ENCODE measurements at regions not wholly inside any gene's neighbourhood (a gene's known extent, or its start where the extent isn't known, plus 50 kb on each side); places are given as distances from the start of the nearest gene placed in this dataset.

GRCh38 chr22:49327411-49328117, 500.1 kb downstream of the BRD1 start:
- Histone ChIP-seq H3K27ac (no peak overlapping the region), H3K27me3 (no peaks in the 10 kb centered on the region)
- WGBS, 3 donors: 38 to 58% (median 40%) methylated on average over 9 of the region's 9 CpGs

GRCh38 chr22:49326558-49326957, 501.1 kb downstream of the BRD1 start:
- WGBS, 3 donors: 82 to 92% (median 91%) methylated on average over 5 of the region's 5 CpGs
- H3K36me3 ChIP-seq: no peaks in the 10 kb centered on the region
- H3K4me3 ChIP-seq: no peak overlapping the region
- no peak for DNase-seq
- no peak for TF ChIP-seq CTCF (IDR thresholded peaks at IDR 0.05)
- TF ChIP-seq POLR2A (IDR thresholded peaks at IDR 0.05): no peak
- TF ChIP-seq EP300 (IDR thresholded peaks at IDR 0.05): no peak
- no peaks in the 10 kb centered on the region for H3K4me1 ChIP-seq (ENCODE audit: insufficient read depth)
- no peaks in the 10 kb centered on the region for H3K9me3 ChIP-seq
- intact Hi-C loops (cut with DNase I): no loop called here
- no peaks in the 10 kb centered on the region for H3K27me3 ChIP-seq
- no peak overlapping the region for H3K27ac ChIP-seq

More at GRCh38 chr22:49327411-49328117, 500.1 kb downstream of the BRD1 start:
- DNase-seq: no peak
- H3K36me3 ChIP-seq: no peaks in the 10 kb centered on the region
- H3K4me3 ChIP-seq: no peak overlapping the region
- no peaks in the 10 kb centered on the region for H3K9me3 ChIP-seq
- intact Hi-C loops (cut with DNase I): no loop called here
- TF ChIP-seq EP300 (IDR thresholded peaks at IDR 0.05): no peak
- no peak for TF ChIP-seq CTCF (IDR thresholded peaks at IDR 0.05)
- TF ChIP-seq POLR2A (IDR thresholded peaks at IDR 0.05): no peak
- no peaks in the 10 kb centered on the region for H3K4me1 ChIP-seq (ENCODE audit: insufficient read depth)

GRCh38 chr22:49325531-49326395, 501.9 kb downstream of the BRD1 start:
- no peak for DNase-seq
- H3K36me3 ChIP-seq: no peaks in the 10 kb centered on the region
- no peaks in the 10 kb centered on the region for H3K9me3 ChIP-seq
- no peaks in the 10 kb centered on the region for H3K4me1 ChIP-seq (ENCODE audit: insufficient read depth)
- intact Hi-C loops (cut with DNase I): no loop called here
- H3K27me3 ChIP-seq: no peaks in the 10 kb centered on the region
- 83 to 85% (median 84%) methylated on average over 25 of the region's 25 CpGs for WGBS, 3 donors
- TF ChIP-seq EP300 (IDR thresholded peaks at IDR 0.05): no peak
- TF ChIP-seq POLR2A (IDR thresholded peaks at IDR 0.05): no peak
- TF ChIP-seq CTCF (IDR thresholded peaks at IDR 0.05): no peak
- H3K4me3 ChIP-seq: no peak overlapping the region
- H3K27ac ChIP-seq: no peak overlapping the region

GRCh38 chr22:49324527-49325491, 502.9 kb downstream of the BRD1 start:
- DNase-seq: no peak
- intact Hi-C loops (cut with DNase I): no loop called here
- Histone ChIP-seq H3K27ac (no peak overlapping the region), H3K36me3 (no peaks in the 10 kb centered on the region), H3K4me1 (ENCODE audit: insufficient read depth) (no peaks in the 10 kb centered on the region), H3K27me3 (no peaks in the 10 kb centered on the region), H3K9me3 (no peaks in the 10 kb centered on the region), H3K4me3 (no peak overlapping the region)
- no peak for TF ChIP-seq EP300 (IDR thresholded peaks at IDR 0.05)
- TF ChIP-seq POLR2A (IDR thresholded peaks at IDR 0.05): no peak
- no peak for TF ChIP-seq CTCF (IDR thresholded peaks at IDR 0.05)
- WGBS, 3 donors: 86 to 87% (median 87%) methylated on average over 29 of the region's 29 CpGs
